ENCODE measurements at regions not wholly inside any gene's neighbourhood (a gene's known extent, or its start where the extent isn't known, plus 50 kb on each side); places are given as distances from the start of the nearest gene placed in this dataset.

GRCh38 chr22:33219648-33220384, 161.6 kb upstream of the SYN3 start:
- TF ChIP-seq TAF1 (IDR thresholded peaks at IDR 0.05; ENCODE audit: low read depth, low read length) (no peak), POLR2A (IDR thresholded peaks at IDR 0.05; ENCODE audit: low read depth, low read length) (no peak)
